ENCODE measurements at regions not wholly inside any gene's neighbourhood (a gene's known extent, or its start where the extent isn't known, plus 50 kb on each side); places are given as distances from the start of the nearest gene placed in this dataset.
A peak's percentile ranks its signal among the peaks of the same experiment; 100 is the strongest.

DNA sequence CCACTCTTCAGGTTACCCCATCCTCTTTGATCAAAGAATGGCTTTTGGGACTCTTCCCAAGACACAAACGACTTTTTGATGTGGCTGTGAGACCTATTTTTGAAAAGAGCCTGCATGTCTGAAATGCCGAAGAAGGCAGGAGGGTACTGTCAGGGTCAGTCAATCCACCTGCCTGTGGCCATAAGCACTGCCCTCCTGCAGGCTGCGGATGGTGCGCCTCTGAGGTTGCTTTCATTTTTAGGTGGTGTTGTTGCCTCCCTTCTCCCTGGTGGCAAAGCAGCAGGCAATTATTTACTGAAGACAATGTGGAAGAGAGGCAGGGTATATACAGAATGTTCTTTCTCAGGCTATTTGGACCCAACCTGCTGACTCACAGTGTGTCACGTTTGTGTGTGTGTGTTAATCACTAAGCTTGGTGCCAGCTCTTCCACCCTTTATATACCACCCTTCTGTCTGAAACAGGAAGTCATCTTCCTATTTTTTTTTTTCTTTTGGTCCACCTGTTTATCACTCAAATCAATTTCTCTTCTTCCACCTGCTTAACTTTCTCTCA lies 1421.2 kb upstream of the CELF2 start:
- H3K36me3 Mint-ChIP-seq (ENCODE audit: low read depth, unreplicated experiment) = no peaks in the 10 kb centered on the region
- H3K4me2 ChIP-seq (ENCODE audit: low read length) = peak overlapping the region; percentile 35
- H3K27ac ChIP-seq (ENCODE audit: low read depth, low read length) = no peak overlapping the region
- H3K27me3 ChIP-seq (ENCODE audit: insufficient read depth, low read length) = no peaks in the 10 kb centered on the region
- H4K20me1 ChIP-seq (ENCODE audit: insufficient read depth, low read length) = no peaks in the 10 kb centered on the region
- H3K27ac Mint-ChIP-seq (ENCODE audit: unreplicated experiment) = no peak overlapping the region
- H3K9me3 ChIP-seq (ENCODE audit: insufficient read depth, low read depth, low read length) = no peaks in the 10 kb centered on the region
- H3K4me3 Mint-ChIP-seq (ENCODE audit: unreplicated experiment) = no peak overlapping the region
- no peaks in the 10 kb centered on the region for H3K27me3 Mint-ChIP-seq (ENCODE audit: low read depth, unreplicated experiment)
- H3K4me1 Mint-ChIP-seq (ENCODE audit: low read depth, unreplicated experiment) = no peaks in the 10 kb centered on the region
- no peaks in the 10 kb centered on the region for H3K9me3 Mint-ChIP-seq (ENCODE audit: unreplicated experiment)
- no peak overlapping the region for H2AFZ ChIP-seq (ENCODE audit: low read depth, low read length)
- H3K36me3 ChIP-seq (ENCODE audit: insufficient read depth, low read length) = no peaks in the 10 kb centered on the region
- FAIRE-seq (no peak), DNase-seq (ENCODE audit: low read depth) (peak; percentile 42)
- H3K79me2 ChIP-seq (ENCODE audit: insufficient read depth, low read length) = no peaks in the 10 kb centered on the region
- H3K9ac ChIP-seq (ENCODE audit: low read length) = no peak overlapping the region
- TF ChIP-seq, protein P1, sequence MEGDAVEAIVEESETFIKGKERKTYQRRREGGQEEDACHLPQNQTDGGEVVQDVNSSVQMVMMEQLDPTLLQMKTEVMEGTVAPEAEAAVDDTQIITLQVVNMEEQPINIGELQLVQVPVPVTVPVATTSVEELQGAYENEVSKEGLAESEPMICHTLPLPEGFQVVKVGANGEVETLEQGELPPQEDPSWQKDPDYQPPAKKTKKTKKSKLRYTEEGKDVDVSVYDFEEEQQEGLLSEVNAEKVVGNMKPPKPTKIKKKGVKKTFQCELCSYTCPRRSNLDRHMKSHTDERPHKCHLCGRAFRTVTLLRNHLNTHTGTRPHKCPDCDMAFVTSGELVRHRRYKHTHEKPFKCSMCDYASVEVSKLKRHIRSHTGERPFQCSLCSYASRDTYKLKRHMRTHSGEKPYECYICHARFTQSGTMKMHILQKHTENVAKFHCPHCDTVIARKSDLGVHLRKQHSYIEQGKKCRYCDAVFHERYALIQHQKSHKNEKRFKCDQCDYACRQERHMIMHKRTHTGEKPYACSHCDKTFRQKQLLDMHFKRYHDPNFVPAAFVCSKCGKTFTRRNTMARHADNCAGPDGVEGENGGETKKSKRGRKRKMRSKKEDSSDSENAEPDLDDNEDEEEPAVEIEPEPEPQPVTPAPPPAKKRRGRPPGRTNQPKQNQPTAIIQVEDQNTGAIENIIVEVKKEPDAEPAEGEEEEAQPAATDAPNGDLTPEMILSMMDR (IDR thresholded peaks at IDR 0.05; ENCODE audit: insufficient read depth, low read depth, low read length) = no peak
- TF ChIP-seq EZH2 (IDR thresholded peaks at IDR 0.05; ENCODE audit: insufficient read depth, low read length) = no peak
- no peak overlapping the region for H3K4me3 ChIP-seq (ENCODE audit: insufficient read depth, low read depth, low read length)
- H3K4me1 ChIP-seq (ENCODE audit: insufficient read depth, low read length) = no peaks in the 10 kb centered on the region

DNA sequence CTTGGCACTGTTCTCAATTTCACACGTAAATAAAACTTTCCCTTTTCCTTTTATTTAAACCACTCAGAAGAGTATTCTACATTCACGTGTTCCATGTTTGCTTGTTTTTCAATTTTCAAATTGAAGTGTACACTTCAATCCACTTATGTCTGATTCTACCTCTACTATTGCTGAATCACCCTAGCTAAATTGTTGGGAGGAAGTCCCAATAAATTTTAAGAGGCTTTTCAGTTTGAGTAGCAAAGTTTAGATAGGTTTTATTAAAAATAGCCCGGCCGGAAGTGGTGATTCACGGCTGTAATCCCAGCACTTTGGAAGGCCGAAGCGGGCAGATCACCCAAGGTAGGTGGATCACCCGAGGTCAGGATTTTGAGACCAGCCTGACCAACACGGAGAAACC lies 1414.7 kb upstream of the CELF2 start:
- H3K9me3 ChIP-seq (ENCODE audit: insufficient read depth, low read depth, low read length) = no peaks in the 10 kb centered on the region
- H2AFZ ChIP-seq (ENCODE audit: low read depth, low read length) = no peak overlapping the region
- H3K27ac Mint-ChIP-seq (ENCODE audit: unreplicated experiment) = no peak overlapping the region
- H3K27me3 Mint-ChIP-seq (ENCODE audit: low read depth, unreplicated experiment) = no peaks in the 10 kb centered on the region
- H3K4me3 ChIP-seq (ENCODE audit: insufficient read depth, low read depth, low read length) = no peak overlapping the region
- H3K79me2 ChIP-seq (ENCODE audit: insufficient read depth, low read length) = no peaks in the 10 kb centered on the region
- no peaks in the 10 kb centered on the region for H3K9me3 Mint-ChIP-seq (ENCODE audit: unreplicated experiment)
- no peak overlapping the region for H3K27ac ChIP-seq (ENCODE audit: low read depth, low read length)
- H3K4me1 ChIP-seq (ENCODE audit: insufficient read depth, low read length) = no peaks in the 10 kb centered on the region
- DNase-seq (ENCODE audit: low read depth) (no peak), FAIRE-seq (no peak)
- H3K9ac ChIP-seq (ENCODE audit: low read length) = no peak overlapping the region
- no peaks in the 10 kb centered on the region for H3K36me3 Mint-ChIP-seq (ENCODE audit: low read depth, unreplicated experiment)
- no peak overlapping the region for H3K4me2 ChIP-seq (ENCODE audit: low read length)
- no peaks in the 10 kb centered on the region for H3K4me1 Mint-ChIP-seq (ENCODE audit: low read depth, unreplicated experiment)
- no peaks in the 10 kb centered on the region for H3K36me3 ChIP-seq (ENCODE audit: insufficient read depth, low read length)
- no peak overlapping the region for H3K4me3 Mint-ChIP-seq (ENCODE audit: unreplicated experiment)
- no peaks in the 10 kb centered on the region for H4K20me1 ChIP-seq (ENCODE audit: insufficient read depth, low read length)
- H3K27me3 ChIP-seq (ENCODE audit: insufficient read depth, low read length) = no peaks in the 10 kb centered on the region
- no peak for TF ChIP-seq EZH2 (IDR thresholded peaks at IDR 0.05; ENCODE audit: insufficient read depth, low read length)
- TF ChIP-seq, protein P1 (IDR thresholded peaks at IDR 0.05; ENCODE audit: insufficient read depth, low read depth, low read length) = no peak

DNA sequence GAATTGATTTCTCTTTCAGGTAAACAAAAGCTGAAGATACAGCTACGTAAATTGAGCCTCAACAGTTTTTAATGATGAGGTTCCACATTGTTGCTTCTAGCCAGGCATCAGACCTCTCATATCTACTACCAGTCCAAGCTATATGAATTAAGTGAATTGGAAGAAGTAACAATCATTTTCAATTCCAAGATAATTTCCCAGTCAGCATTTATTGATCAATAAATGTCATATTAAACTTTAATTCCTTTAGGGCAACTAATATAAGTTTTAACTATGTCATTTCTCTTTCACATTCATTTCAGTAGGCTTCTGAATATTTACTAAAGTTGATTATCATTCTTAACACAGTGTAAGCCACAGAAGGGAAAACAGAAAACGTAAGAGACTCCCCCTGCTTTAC lies 1413.7 kb upstream of the CELF2 start:
- H3K4me3 Mint-ChIP-seq (ENCODE audit: unreplicated experiment) = no peak overlapping the region
- H3K4me1 Mint-ChIP-seq (ENCODE audit: low read depth, unreplicated experiment) = no peaks in the 10 kb centered on the region

More for the DNA sequence above, 1413.7 kb upstream of the CELF2 start:
- no peak overlapping the region for H3K27ac Mint-ChIP-seq (ENCODE audit: unreplicated experiment)
- H3K36me3 ChIP-seq (ENCODE audit: insufficient read depth, low read length) = no peaks in the 10 kb centered on the region
- H3K4me1 ChIP-seq (ENCODE audit: insufficient read depth, low read length) = no peaks in the 10 kb centered on the region
- no peak overlapping the region for H3K27ac ChIP-seq (ENCODE audit: low read depth, low read length)
- no peak overlapping the region for H3K4me3 ChIP-seq (ENCODE audit: insufficient read depth, low read depth, low read length)
- H3K9ac ChIP-seq (ENCODE audit: low read length) = no peak overlapping the region
- TF ChIP-seq, protein P1 (IDR thresholded peaks at IDR 0.05; ENCODE audit: insufficient read depth, low read depth, low read length) = no peak
- H3K79me2 ChIP-seq (ENCODE audit: insufficient read depth, low read length) = no peaks in the 10 kb centered on the region
- no peak overlapping the region for H2AFZ ChIP-seq (ENCODE audit: low read depth, low read length)
- no peaks in the 10 kb centered on the region for H4K20me1 ChIP-seq (ENCODE audit: insufficient read depth, low read length)
- H3K9me3 ChIP-seq (ENCODE audit: insufficient read depth, low read depth, low read length) = no peaks in the 10 kb centered on the region
- no peaks in the 10 kb centered on the region for H3K27me3 Mint-ChIP-seq (ENCODE audit: low read depth, unreplicated experiment)
- DNase-seq (ENCODE audit: low read depth) (no peak), FAIRE-seq (no peak)
- no peak overlapping the region for H3K4me2 ChIP-seq (ENCODE audit: low read length)
- no peaks in the 10 kb centered on the region for H3K9me3 Mint-ChIP-seq (ENCODE audit: unreplicated experiment)
- H3K27me3 ChIP-seq (ENCODE audit: insufficient read depth, low read length) = no peaks in the 10 kb centered on the region
- no peaks in the 10 kb centered on the region for H3K36me3 Mint-ChIP-seq (ENCODE audit: low read depth, unreplicated experiment)
